HepG2 (cell line): ENCODE measurements at regions not wholly inside any gene's neighbourhood (a gene's known extent, or its start where the extent isn't known, plus 50 kb on each side); places are given as distances from the start of the nearest gene placed in this dataset.
A peak's percentile ranks its signal among the peaks of the same experiment; 100 is the strongest.

Experiments used
- CHD4 ChIP-seq: fragments of 200-600 bp; sonication (generic); IDR thresholded peaks from 2 replicates; pipeline ENCODE4 v1.7.0; 2017; ENCODE audit warnings: mild to moderate bottlenecking, low read length, borderline replicate concordance
- HNRNPH1 ChIP-seq: fragments of 200-400 bp; formaldehyde crosslinking; optimal IDR thresholded peaks from 2 replicates; pipeline ENCODE3; 2017; ENCODE audit warnings: mild to moderate bottlenecking, low read depth, low read length
- HOXA7 ChIP-seq: sonication (generic); formaldehyde crosslinking; IDR thresholded peaks from 2 replicates; pipeline ENCODE4 v1.8.1; 2022; ENCODE audit warnings: mild to moderate bottlenecking, missing genetic modification reagents, moderate library complexity
- JARID2 ChIP-seq: sonication (generic); formaldehyde crosslinking; IDR thresholded peaks from 2 replicates; pipeline ENCODE4 v1.8.1; 2023; ENCODE audit warnings: missing genetic modification reagents, inconsistent platforms; ENCODE audit not compliant: insufficient replicate concordance
- NFE2L2 ChIP-seq: fragments of 150-350 bp; IDR thresholded peaks from 2 replicates; pipeline ENCODE4 v1.6.1; 2014; ENCODE audit warnings: low read length
- PRMT3 ChIP-seq: sonication (generic); formaldehyde crosslinking; IDR thresholded peaks from 2 replicates; pipeline ENCODE4 v1.8.1; 2022; ENCODE audit warnings: low read depth, mild to moderate bottlenecking, moderate library complexity, missing genetic modification reagents, borderline replicate concordance
- RCOR2 ChIP-seq: IDR thresholded peaks from 2 replicates; pipeline ENCODE4 v1.6.1; 2016; ENCODE audit warnings: missing biosample characterization, missing genetic modification reagents
- SNAPC2 ChIP-seq: sonication (generic); formaldehyde crosslinking; IDR thresholded peaks from 2 replicates; pipeline ENCODE4 v1.8.1; 2022; ENCODE audit warnings: mild to moderate bottlenecking, missing genetic modification reagents
- XRCC5 ChIP-seq: fragments of 200-400 bp; formaldehyde crosslinking; optimal IDR thresholded peaks from 2 replicates; pipeline ENCODE3; 2017; ENCODE audit warnings: mild to moderate bottlenecking, low read length
- ZEB1 ChIP-seq: IDR thresholded peaks from 2 replicates; pipeline ENCODE4 v1.6.1; 2012; ENCODE audit warnings: mild to moderate bottlenecking, low read depth, inconsistent platforms; ENCODE audit not compliant: insufficient replicate concordance
- ZNF180 ChIP-seq: sonication (generic); formaldehyde crosslinking; IDR thresholded peaks from 2 replicates; pipeline ENCODE4 v1.4.0; 2020; ENCODE audit warnings: low read depth, missing genetic modification reagents, borderline replicate concordance
- ZNF232 ChIP-seq: sonication (generic); formaldehyde crosslinking; IDR thresholded peaks from 2 replicates; pipeline ENCODE4 v1.4.0; 2020; ENCODE audit warnings: missing genetic modification reagents, borderline replicate concordance
- ZNF333 ChIP-seq: sonication (generic); formaldehyde crosslinking; IDR thresholded peaks from 2 replicates; pipeline ENCODE4 v1.4.0; 2020; ENCODE audit warnings: mild to moderate bottlenecking, missing genetic modification reagents, borderline replicate concordance
- ZNF34 ChIP-seq: sonication (generic); formaldehyde crosslinking; IDR thresholded peaks from 2 replicates; pipeline ENCODE4 v1.4.0; 2020; ENCODE audit warnings: mild to moderate bottlenecking, missing genetic modification reagents, borderline replicate concordance
- ZNF432 ChIP-seq: sonication (generic); formaldehyde crosslinking; IDR thresholded peaks from 2 replicates; pipeline ENCODE4 v1.5.0; 2020; ENCODE audit warnings: missing genetic modification reagents, mild to moderate bottlenecking, borderline replicate concordance
- ZNF674 ChIP-seq: sonication (generic); formaldehyde crosslinking; IDR thresholded peaks from 2 replicates; pipeline ENCODE4 v1.5.0; 2020; ENCODE audit warnings: low read depth, mild to moderate bottlenecking, missing genetic modification reagents
- ZNF841 ChIP-seq: sonication (generic); formaldehyde crosslinking; IDR thresholded peaks from 2 replicates; pipeline ENCODE4 v1.8.1; 2023; ENCODE audit warnings: missing genetic modification reagents, borderline replicate concordance
- TF ChIP-seq, protein P1 (sequence below): sonication (generic); formaldehyde crosslinking; IDR thresholded peaks from 2 replicates; pipeline ENCODE4 v1.9.0; 2021; ENCODE audit warnings: missing genetic modification reagents, mild to moderate bottlenecking, borderline replicate concordance
- TF ChIP-seq, protein P2 (sequence below): sonication (generic); formaldehyde crosslinking; IDR thresholded peaks from 2 replicates; pipeline ENCODE4 v1.4.0; 2020; ENCODE audit warnings: mild to moderate bottlenecking, low read depth, missing genetic modification reagents
- TF ChIP-seq, protein P3 (sequence below): sonication (generic); formaldehyde crosslinking; IDR thresholded peaks from 2 replicates; pipeline ENCODE4 v1.5.0; 2020; ENCODE audit warnings: mild to moderate bottlenecking, missing genetic modification reagents, borderline replicate concordance
- TF ChIP-seq, protein P4 (sequence below): sonication (generic); formaldehyde crosslinking; IDR thresholded peaks from 2 replicates; pipeline ENCODE4 v1.4.0; 2020; ENCODE audit warnings: mild to moderate bottlenecking, low read depth, missing genetic modification reagents

- TF ChIP-seq, protein P1, sequence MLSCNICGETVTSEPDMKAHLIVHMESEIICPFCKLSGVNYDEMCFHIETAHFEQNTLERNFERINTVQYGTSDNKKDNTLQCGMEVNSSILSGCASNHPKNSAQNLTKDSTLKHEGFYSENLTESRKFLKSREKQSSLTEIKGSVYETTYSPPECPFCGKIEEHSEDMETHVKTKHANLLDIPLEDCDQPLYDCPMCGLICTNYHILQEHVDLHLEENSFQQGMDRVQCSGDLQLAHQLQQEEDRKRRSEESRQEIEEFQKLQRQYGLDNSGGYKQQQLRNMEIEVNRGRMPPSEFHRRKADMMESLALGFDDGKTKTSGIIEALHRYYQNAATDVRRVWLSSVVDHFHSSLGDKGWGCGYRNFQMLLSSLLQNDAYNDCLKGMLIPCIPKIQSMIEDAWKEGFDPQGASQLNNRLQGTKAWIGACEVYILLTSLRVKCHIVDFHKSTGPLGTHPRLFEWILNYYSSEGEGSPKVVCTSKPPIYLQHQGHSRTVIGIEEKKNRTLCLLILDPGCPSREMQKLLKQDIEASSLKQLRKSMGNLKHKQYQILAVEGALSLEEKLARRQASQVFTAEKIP: no peak
- TF ChIP-seq NFE2L2 (no peak), ZNF674 (CRISPR knock-in tag) (no peak), CHD4 (no peak; the same call in 1 of the 2 replicates), JARID2 (CRISPR knock-in tag) (peak; percentile 38), XRCC5 (peak; percentile 48), ZNF841 (no peak), ZEB1 (no peak), ZNF232 (CRISPR knock-in tag) (no peak), RCOR2 (peak; percentile 82), HNRNPH1 (no peak), ZNF180 (no peak), ZNF34 (CRISPR knock-in tag) (no peak), ZNF333 (CRISPR knock-in tag) (no peak), ZNF432 (CRISPR knock-in tag) (no peak), SNAPC2 (CRISPR knock-in tag) (no peak), HOXA7 (CRISPR knock-in tag) (no peak), PRMT3 (CRISPR knock-in tag) (no peak)
- TF ChIP-seq, protein P2, sequence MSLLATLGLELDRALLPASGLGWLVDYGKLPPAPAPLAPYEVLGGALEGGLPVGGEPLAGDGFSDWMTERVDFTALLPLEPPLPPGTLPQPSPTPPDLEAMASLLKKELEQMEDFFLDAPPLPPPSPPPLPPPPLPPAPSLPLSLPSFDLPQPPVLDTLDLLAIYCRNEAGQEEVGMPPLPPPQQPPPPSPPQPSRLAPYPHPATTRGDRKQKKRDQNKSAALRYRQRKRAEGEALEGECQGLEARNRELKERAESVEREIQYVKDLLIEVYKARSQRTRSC: peak; percentile 82; the same call in 1 of the 2 replicates
- TF ChIP-seq, protein P3, sequence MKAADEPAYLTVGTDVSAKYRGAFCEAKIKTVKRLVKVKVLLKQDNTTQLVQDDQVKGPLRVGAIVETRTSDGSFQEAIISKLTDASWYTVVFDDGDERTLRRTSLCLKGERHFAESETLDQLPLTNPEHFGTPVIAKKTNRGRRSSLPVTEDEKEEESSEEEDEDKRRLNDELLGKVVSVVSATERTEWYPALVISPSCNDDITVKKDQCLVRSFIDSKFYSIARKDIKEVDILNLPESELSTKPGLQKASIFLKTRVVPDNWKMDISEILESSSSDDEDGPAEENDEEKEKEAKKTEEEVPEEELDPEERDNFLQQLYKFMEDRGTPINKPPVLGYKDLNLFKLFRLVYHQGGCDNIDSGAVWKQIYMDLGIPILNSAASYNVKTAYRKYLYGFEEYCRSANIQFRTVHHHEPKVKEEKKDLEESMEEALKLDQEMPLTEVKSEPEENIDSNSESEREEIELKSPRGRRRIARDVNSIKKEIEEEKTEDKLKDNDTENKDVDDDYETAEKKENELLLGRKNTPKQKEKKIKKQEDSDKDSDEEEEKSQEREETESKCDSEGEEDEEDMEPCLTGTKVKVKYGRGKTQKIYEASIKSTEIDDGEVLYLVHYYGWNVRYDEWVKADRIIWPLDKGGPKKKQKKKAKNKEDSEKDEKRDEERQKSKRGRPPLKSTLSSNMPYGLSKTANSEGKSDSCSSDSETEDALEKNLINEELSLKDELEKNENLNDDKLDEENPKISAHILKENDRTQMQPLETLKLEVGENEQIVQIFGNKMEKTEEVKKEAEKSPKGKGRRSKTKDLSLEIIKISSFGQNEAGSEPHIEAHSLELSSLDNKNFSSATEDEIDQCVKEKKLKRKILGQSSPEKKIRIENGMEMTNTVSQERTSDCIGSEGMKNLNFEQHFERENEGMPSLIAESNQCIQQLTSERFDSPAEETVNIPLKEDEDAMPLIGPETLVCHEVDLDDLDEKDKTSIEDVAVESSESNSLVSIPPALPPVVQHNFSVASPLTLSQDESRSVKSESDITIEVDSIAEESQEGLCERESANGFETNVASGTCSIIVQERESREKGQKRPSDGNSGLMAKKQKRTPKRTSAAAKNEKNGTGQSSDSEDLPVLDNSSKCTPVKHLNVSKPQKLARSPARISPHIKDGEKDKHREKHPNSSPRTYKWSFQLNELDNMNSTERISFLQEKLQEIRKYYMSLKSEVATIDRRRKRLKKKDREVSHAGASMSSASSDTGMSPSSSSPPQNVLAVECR (CRISPR knock-in tag): peak; percentile 43; the same call in 1 of the 2 replicates
- TF ChIP-seq, protein P4, sequence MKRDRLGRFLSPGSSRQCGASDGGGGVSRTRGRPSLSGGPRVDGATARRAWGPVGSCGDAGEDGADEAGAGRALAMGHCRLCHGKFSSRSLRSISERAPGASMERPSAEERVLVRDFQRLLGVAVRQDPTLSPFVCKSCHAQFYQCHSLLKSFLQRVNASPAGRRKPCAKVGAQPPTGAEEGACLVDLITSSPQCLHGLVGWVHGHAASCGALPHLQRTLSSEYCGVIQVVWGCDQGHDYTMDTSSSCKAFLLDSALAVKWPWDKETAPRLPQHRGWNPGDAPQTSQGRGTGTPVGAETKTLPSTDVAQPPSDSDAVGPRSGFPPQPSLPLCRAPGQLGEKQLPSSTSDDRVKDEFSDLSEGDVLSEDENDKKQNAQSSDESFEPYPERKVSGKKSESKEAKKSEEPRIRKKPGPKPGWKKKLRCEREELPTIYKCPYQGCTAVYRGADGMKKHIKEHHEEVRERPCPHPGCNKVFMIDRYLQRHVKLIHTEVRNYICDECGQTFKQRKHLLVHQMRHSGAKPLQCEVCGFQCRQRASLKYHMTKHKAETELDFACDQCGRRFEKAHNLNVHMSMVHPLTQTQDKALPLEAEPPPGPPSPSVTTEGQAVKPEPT (CRISPR knock-in tag): no peak
These were observed 106.1 kb upstream of the CITED2 start (continued) for GRCh38 chr6:139480356-139481165.
